ENCODE measurements at regions not wholly inside any gene's neighbourhood (a gene's known extent, or its start where the extent isn't known, plus 50 kb on each side); places are given as distances from the start of the nearest gene placed in this dataset.

- Histone ChIP-seq H3K4ac (ENCODE audit: low read depth, low read length) (no peak overlapping the region), H3K4me3 (ENCODE audit: low read length) (no peak overlapping the region), H3K79me2 (ENCODE audit: control insufficient read depth, insufficient read depth, low read length) (no peaks in the 10 kb centered on the region), H4K5ac (ENCODE audit: low read length) (no peak overlapping the region), H3K9ac (ENCODE audit: low read length) (no peak overlapping the region), H3K56ac (ENCODE audit: low read length) (no peak overlapping the region), H2BK120ac (ENCODE audit: low read depth, low read length) (no peak overlapping the region), H2BK15ac (replicated peaks; ENCODE audit: low read depth) (no peak overlapping the region), H3K27ac (ENCODE audit: low read depth, low read length) (no peak overlapping the region), H2AK5ac (ENCODE audit: low read length) (no peak overlapping the region), H3K4me1 (ENCODE audit: control insufficient read depth, low read depth, low read length) (no peaks in the 10 kb centered on the region), H3K79me1 (ENCODE audit: low read length) (no peaks in the 10 kb centered on the region), H3K18ac (ENCODE audit: low read length) (no peak overlapping the region), H3K36me3 (ENCODE audit: control insufficient read depth, insufficient read depth, low read length) (no peaks in the 10 kb centered on the region), H2BK5ac (ENCODE audit: low read length) (no peak overlapping the region), H3K27me3 (ENCODE audit: insufficient read depth, low read length, poor library complexity) (no peaks in the 10 kb centered on the region), H3K23ac (ENCODE audit: low read length) (no peak overlapping the region), H4K8ac (ENCODE audit: low read depth, low read length) (no peak overlapping the region), H3K4me2 (ENCODE audit: low read length) (no peak overlapping the region)
- no peak for DNase-seq
- no CpG with 5 or more reads among the region's 1 CpG for WGBS (ENCODE audit: extremely low coverage, insufficient coverage, low lambda C conversion rate)
Observed at GRCh38 chr11:10637731-10638151, 55.8 kb downstream of the IRAG1 start.

- Histone ChIP-seq H3K4me1 (ENCODE audit: control insufficient read depth, low read depth, low read length) (no peaks in the 10 kb centered on the region), H2BK120ac (ENCODE audit: low read depth, low read length) (no peak overlapping the region), H3K27ac (ENCODE audit: low read depth, low read length) (no peak overlapping the region), H3K56ac (ENCODE audit: low read length) (no peak overlapping the region), H3K79me1 (ENCODE audit: low read length) (no peaks in the 10 kb centered on the region), H4K5ac (ENCODE audit: low read length) (no peak overlapping the region), H2BK5ac (ENCODE audit: low read length) (no peak overlapping the region), H3K4me2 (ENCODE audit: low read length) (no peak overlapping the region), H2BK15ac (replicated peaks; ENCODE audit: low read depth) (no peak overlapping the region), H3K4me3 (ENCODE audit: low read length) (no peak overlapping the region), H4K8ac (ENCODE audit: low read depth, low read length) (no peak overlapping the region), H3K36me3 (ENCODE audit: control insufficient read depth, insufficient read depth, low read length) (no peaks in the 10 kb centered on the region), H3K9ac (ENCODE audit: low read length) (no peak overlapping the region), H3K79me2 (ENCODE audit: control insufficient read depth, insufficient read depth, low read length) (no peaks in the 10 kb centered on the region), H2AK5ac (ENCODE audit: low read length) (no peak overlapping the region), H3K18ac (ENCODE audit: low read length) (no peak overlapping the region), H3K27me3 (ENCODE audit: insufficient read depth, low read length, poor library complexity) (no peaks in the 10 kb centered on the region), H3K4ac (ENCODE audit: low read depth, low read length) (no peak overlapping the region), H3K23ac (ENCODE audit: low read length) (no peak overlapping the region)
- WGBS (ENCODE audit: extremely low coverage, insufficient coverage, low lambda C conversion rate), result no CpG with 5 or more reads among the region's 3 CpGs
- DNase-seq, result no peak
Observed at GRCh38 chr11:10634407-10634806, 59.1 kb downstream of the IRAG1 start.

DNA sequence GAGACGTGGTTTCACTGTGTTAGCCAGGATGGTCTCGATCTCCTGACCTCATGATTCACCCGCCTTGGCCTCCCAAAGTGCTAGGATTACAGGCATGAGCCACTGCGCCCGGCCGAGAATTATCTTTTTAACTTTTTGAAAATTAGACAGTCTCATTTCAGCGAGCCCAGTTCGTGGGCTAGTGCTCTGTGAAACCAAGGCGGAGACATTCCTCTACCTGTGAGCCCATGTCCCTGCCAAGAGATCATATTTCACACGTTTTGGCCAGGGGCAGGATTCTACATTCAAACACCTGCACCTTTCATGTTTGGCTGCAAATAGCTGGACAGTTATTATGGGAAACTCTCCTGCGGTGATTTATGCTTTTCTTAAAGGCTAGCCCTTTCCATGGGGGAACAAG is 60.3 kb downstream of the IRAG1 start:
- Histone ChIP-seq H3K79me1 (ENCODE audit: low read length) (no peaks in the 10 kb centered on the region), H2AK5ac (ENCODE audit: low read length) (no peak overlapping the region), H3K9ac (ENCODE audit: low read length) (no peak overlapping the region), H3K27me3 (ENCODE audit: insufficient read depth, low read length, poor library complexity) (no peaks in the 10 kb centered on the region), H3K4ac (ENCODE audit: low read depth, low read length) (no peak overlapping the region), H2BK120ac (ENCODE audit: low read depth, low read length) (no peak overlapping the region), H2BK5ac (ENCODE audit: low read length) (no peak overlapping the region), H3K4me2 (ENCODE audit: low read length) (no peak overlapping the region), H2BK15ac (replicated peaks; ENCODE audit: low read depth) (no peak overlapping the region), H3K27ac (ENCODE audit: low read depth, low read length) (no peak overlapping the region), H3K36me3 (ENCODE audit: control insufficient read depth, insufficient read depth, low read length) (no peaks in the 10 kb centered on the region), H3K79me2 (ENCODE audit: control insufficient read depth, insufficient read depth, low read length) (no peaks in the 10 kb centered on the region), H4K5ac (ENCODE audit: low read length) (no peak overlapping the region), H3K4me3 (ENCODE audit: low read length) (no peak overlapping the region), H3K4me1 (ENCODE audit: control insufficient read depth, low read depth, low read length) (no peaks in the 10 kb centered on the region), H3K18ac (ENCODE audit: low read length) (no peak overlapping the region), H3K23ac (ENCODE audit: low read length) (no peak overlapping the region), H4K8ac (ENCODE audit: low read depth, low read length) (no peak overlapping the region), H3K56ac (ENCODE audit: low read length) (no peak overlapping the region)
- WGBS (ENCODE audit: extremely low coverage, insufficient coverage, low lambda C conversion rate), result no CpG with 5 or more reads among the region's 11 CpGs
- DNase-seq, result no peak

DNA sequence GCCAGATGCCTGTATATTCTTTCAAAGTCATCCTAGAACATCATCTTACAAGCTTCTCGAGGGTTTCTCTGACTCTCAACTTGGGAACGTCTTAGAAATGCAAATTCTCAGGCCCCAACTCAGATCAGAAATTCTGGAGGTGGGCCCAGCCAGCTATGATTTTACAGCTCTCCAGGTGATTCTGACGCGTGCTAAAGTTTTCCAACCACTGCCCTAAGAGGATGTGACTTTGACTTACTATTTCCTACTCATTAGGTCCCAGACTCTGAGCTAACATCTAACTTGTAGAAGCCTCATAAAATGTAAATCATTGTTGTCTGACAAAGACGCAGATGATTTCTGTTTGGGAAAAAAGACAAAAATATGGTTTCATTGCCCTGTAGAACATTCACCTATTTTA is 61.1 kb downstream of the IRAG1 start:
- DNase-seq, result no peak
- H4K5ac ChIP-seq (ENCODE audit: low read length), result no peak overlapping the region
- WGBS (ENCODE audit: extremely low coverage, insufficient coverage, low lambda C conversion rate), result no CpG with 5 or more reads among the region's 5 CpGs

DNA sequence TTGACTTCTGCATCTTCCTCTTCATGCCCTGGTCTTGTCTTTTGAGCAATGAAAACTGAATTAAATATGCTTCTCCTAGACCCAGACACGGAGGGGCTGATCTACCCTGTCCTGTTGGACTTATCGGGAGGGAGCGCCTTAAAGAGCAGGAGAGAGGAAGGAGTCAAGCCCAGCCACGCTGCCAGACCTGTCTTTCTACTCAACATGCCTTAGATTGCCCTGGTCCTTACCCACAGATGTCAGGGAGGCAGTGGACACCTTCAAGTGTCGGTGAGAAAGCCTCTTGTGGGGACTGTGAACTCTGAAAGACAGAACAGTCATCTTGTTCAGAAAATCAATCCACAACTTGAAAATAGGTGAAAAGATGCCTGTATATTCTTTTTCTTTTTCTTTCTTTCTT is 61.8 kb downstream of the IRAG1 start:
- H3K4me2 ChIP-seq (ENCODE audit: low read length), result no peak overlapping the region
- no peak overlapping the region for H3K4ac ChIP-seq (ENCODE audit: low read depth, low read length)
- no peak overlapping the region for H2BK15ac ChIP-seq (replicated peaks; ENCODE audit: low read depth)
- H3K79me1 ChIP-seq (ENCODE audit: low read length), result no peaks in the 10 kb centered on the region
- no peak overlapping the region for H2BK120ac ChIP-seq (ENCODE audit: low read depth, low read length)
- H3K4me1 ChIP-seq (ENCODE audit: control insufficient read depth, low read depth, low read length), result no peaks in the 10 kb centered on the region
- H3K36me3 ChIP-seq (ENCODE audit: control insufficient read depth, insufficient read depth, low read length), result no peaks in the 10 kb centered on the region
- no peak overlapping the region for H4K8ac ChIP-seq (ENCODE audit: low read depth, low read length)
- H3K23ac ChIP-seq (ENCODE audit: low read length), result no peak overlapping the region
- no peak overlapping the region for H3K56ac ChIP-seq (ENCODE audit: low read length)
- H3K27ac ChIP-seq (ENCODE audit: low read depth, low read length), result no peak overlapping the region
- no peak overlapping the region for H3K18ac ChIP-seq (ENCODE audit: low read length)
- H2BK5ac ChIP-seq (ENCODE audit: low read length), result no peak overlapping the region
- H3K79me2 ChIP-seq (ENCODE audit: control insufficient read depth, insufficient read depth, low read length), result no peaks in the 10 kb centered on the region
- DNase-seq, result no peak
- WGBS (ENCODE audit: extremely low coverage, insufficient coverage, low lambda C conversion rate), result no CpG with 5 or more reads among the region's 5 CpGs
- no peak overlapping the region for H3K4me3 ChIP-seq (ENCODE audit: low read length)
- H4K5ac ChIP-seq (ENCODE audit: low read length), result no peak overlapping the region
- no peak overlapping the region for H3K9ac ChIP-seq (ENCODE audit: low read length)
- H2AK5ac ChIP-seq (ENCODE audit: low read length), result no peak overlapping the region
- no peaks in the 10 kb centered on the region for H3K27me3 ChIP-seq (ENCODE audit: insufficient read depth, low read length, poor library complexity)

More for the DNA sequence above, 61.1 kb downstream of the IRAG1 start:
- Histone ChIP-seq H3K56ac (ENCODE audit: low read length) (no peak overlapping the region), H3K79me1 (ENCODE audit: low read length) (no peaks in the 10 kb centered on the region), H3K27me3 (ENCODE audit: insufficient read depth, low read length, poor library complexity) (no peaks in the 10 kb centered on the region), H3K4me1 (ENCODE audit: control insufficient read depth, low read depth, low read length) (no peaks in the 10 kb centered on the region), H3K4me2 (ENCODE audit: low read length) (no peak overlapping the region), H3K18ac (ENCODE audit: low read length) (no peak overlapping the region), H2BK120ac (ENCODE audit: low read depth, low read length) (no peak overlapping the region), H3K79me2 (ENCODE audit: control insufficient read depth, insufficient read depth, low read length) (no peaks in the 10 kb centered on the region), H3K4ac (ENCODE audit: low read depth, low read length) (no peak overlapping the region), H3K4me3 (ENCODE audit: low read length) (no peak overlapping the region), H4K8ac (ENCODE audit: low read depth, low read length) (no peak overlapping the region), H2AK5ac (ENCODE audit: low read length) (no peak overlapping the region), H3K36me3 (ENCODE audit: control insufficient read depth, insufficient read depth, low read length) (no peaks in the 10 kb centered on the region), H3K27ac (ENCODE audit: low read depth, low read length) (no peak overlapping the region), H2BK15ac (replicated peaks; ENCODE audit: low read depth) (no peak overlapping the region), H3K9ac (ENCODE audit: low read length) (no peak overlapping the region), H2BK5ac (ENCODE audit: low read length) (no peak overlapping the region), H3K23ac (ENCODE audit: low read length) (no peak overlapping the region)

- Histone ChIP-seq H4K8ac (ENCODE audit: low read depth, low read length) (no peak overlapping the region), H2BK15ac (replicated peaks; ENCODE audit: low read depth) (no peak overlapping the region), H3K27me3 (ENCODE audit: insufficient read depth, low read length, poor library complexity) (no peaks in the 10 kb centered on the region), H2AK5ac (ENCODE audit: low read length) (no peak overlapping the region), H3K79me1 (ENCODE audit: low read length) (no peaks in the 10 kb centered on the region), H3K36me3 (ENCODE audit: control insufficient read depth, insufficient read depth, low read length) (no peaks in the 10 kb centered on the region), H3K9ac (ENCODE audit: low read length) (no peak overlapping the region), H2BK5ac (ENCODE audit: low read length) (no peak overlapping the region), H3K4me3 (ENCODE audit: low read length) (no peak overlapping the region), H3K4me1 (ENCODE audit: control insufficient read depth, low read depth, low read length) (no peaks in the 10 kb centered on the region), H2BK120ac (ENCODE audit: low read depth, low read length) (no peak overlapping the region), H3K23ac (ENCODE audit: low read length) (no peak overlapping the region), H3K27ac (ENCODE audit: low read depth, low read length) (no peak overlapping the region), H3K4ac (ENCODE audit: low read depth, low read length) (no peak overlapping the region), H3K4me2 (ENCODE audit: low read length) (no peak overlapping the region), H3K79me2 (ENCODE audit: control insufficient read depth, insufficient read depth, low read length) (no peaks in the 10 kb centered on the region), H4K5ac (ENCODE audit: low read length) (no peak overlapping the region), H3K56ac (ENCODE audit: low read length) (no peak overlapping the region), H3K18ac (ENCODE audit: low read length) (no peak overlapping the region)
- WGBS (ENCODE audit: extremely low coverage, insufficient coverage, low lambda C conversion rate), result no CpG with 5 or more reads among the region's 13 CpGs
- no peak for DNase-seq
Observed at GRCh38 chr11:10629411-10630002, 61.0 kb upstream of the LYVE1 start.
